ENCODE measurements at regions not wholly inside any gene's neighbourhood (a gene's known extent, or its start where the extent isn't known, plus 50 kb on each side); places are given as distances from the start of the nearest gene placed in this dataset.

DNA sequence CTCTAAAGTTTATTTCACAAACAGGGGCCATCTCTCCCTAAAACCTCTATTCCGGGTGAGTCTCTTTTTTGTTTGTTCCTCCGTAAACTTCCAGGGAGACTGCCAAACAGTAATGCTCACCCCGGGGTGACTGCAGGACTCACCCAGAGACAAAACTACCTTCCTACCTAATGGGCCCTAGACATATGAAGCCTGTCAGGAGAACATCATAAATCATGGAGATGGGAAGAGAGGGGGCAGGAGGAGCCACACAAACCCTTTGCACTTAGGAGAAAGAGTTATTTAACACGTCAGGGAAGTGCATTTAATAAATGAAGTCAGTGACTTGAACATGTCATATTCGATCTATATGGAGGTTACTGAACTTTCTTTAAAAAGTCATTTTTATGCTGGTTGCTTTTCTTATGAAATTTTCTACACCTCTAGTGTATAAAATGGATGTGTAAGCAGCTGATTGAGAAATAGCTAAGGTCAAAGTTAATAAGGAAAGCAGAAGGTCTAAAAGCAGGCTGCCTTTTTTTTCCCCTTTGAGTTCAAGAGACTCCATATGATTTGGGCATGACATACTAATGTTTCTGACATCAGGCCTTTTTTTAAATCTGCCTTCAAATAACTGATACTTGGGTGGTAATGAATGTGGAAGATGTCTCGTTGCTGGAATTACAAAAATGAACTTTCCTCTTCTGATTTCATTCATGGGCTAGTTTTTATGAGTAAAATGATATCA, 286.9 kb upstream of the USP25 start:
- ATAC-seq (ENCODE audit: low FRiP score in 2 of 2) (no peak), DNase-seq (no peak)
- Histone ChIP-seq H3K4me3 (no peak overlapping the region), H3K27ac (no peak overlapping the region), H3K27me3 (no peaks in the 10 kb centered on the region), H3K9me3 (no peaks in the 10 kb centered on the region), H3K36me3 (no peaks in the 10 kb centered on the region), H3K4me1 (peaks cover 0 to 5% (median 3%) of the 10 kb centered on the region in 4 donors)
- WGBS, 2 donors, result 51 to 60% methylated on average over 6 of the region's 6 CpGs
- TF ChIP-seq POLR2AphosphoS5 (IDR thresholded peaks at IDR 0.05) (no peak), EP300 (IDR thresholded peaks at IDR 0.05) (no peak), POLR2A (IDR thresholded peaks at IDR 0.05) (no peak)

DNA sequence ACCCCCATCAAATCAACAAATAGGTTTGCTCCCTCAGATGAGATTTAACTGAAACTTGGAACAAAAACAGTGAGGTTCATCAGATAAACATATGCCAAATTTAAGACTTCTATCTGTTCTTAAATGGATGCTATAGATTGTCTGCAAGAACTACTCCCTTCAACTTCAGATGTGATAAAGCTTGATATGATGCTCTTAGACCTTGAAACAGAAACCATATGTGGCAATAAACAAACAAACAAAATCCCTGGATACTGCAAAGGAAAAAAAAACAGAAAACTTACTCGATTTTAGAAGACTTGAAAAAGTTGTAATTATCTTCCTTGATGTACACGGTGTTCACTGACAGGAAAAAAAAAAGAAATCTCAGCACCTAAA, 286.1 kb upstream of the USP25 start:
- H3K4me1 ChIP-seq, result peaks cover 0 to 5% (median 3%) of the 10 kb centered on the region in 4 donors
- ATAC-seq (ENCODE audit: low FRiP score in 2 of 2), result no peak
- no peaks in the 10 kb centered on the region for H3K9me3 ChIP-seq
- no peak for TF ChIP-seq POLR2AphosphoS5 (IDR thresholded peaks at IDR 0.05)
- no peak for TF ChIP-seq EP300 (IDR thresholded peaks at IDR 0.05)
- TF ChIP-seq, protein P1, sequence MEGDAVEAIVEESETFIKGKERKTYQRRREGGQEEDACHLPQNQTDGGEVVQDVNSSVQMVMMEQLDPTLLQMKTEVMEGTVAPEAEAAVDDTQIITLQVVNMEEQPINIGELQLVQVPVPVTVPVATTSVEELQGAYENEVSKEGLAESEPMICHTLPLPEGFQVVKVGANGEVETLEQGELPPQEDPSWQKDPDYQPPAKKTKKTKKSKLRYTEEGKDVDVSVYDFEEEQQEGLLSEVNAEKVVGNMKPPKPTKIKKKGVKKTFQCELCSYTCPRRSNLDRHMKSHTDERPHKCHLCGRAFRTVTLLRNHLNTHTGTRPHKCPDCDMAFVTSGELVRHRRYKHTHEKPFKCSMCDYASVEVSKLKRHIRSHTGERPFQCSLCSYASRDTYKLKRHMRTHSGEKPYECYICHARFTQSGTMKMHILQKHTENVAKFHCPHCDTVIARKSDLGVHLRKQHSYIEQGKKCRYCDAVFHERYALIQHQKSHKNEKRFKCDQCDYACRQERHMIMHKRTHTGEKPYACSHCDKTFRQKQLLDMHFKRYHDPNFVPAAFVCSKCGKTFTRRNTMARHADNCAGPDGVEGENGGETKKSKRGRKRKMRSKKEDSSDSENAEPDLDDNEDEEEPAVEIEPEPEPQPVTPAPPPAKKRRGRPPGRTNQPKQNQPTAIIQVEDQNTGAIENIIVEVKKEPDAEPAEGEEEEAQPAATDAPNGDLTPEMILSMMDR (IDR thresholded peaks at IDR 0.05), result no peak
- no peak for TF ChIP-seq POLR2A (IDR thresholded peaks at IDR 0.05)
- no peak overlapping the region for H3K4me3 ChIP-seq
- 37 to 38% methylated on average over 2 of the region's 2 CpGs for whole genome bisulfite sequencing, 2 donors
- DNase-seq, result no peak
- no peaks in the 10 kb centered on the region for H3K36me3 ChIP-seq
- H3K27ac ChIP-seq, result no peak overlapping the region
- H3K27me3 ChIP-seq, result no peaks in the 10 kb centered on the region

DNA sequence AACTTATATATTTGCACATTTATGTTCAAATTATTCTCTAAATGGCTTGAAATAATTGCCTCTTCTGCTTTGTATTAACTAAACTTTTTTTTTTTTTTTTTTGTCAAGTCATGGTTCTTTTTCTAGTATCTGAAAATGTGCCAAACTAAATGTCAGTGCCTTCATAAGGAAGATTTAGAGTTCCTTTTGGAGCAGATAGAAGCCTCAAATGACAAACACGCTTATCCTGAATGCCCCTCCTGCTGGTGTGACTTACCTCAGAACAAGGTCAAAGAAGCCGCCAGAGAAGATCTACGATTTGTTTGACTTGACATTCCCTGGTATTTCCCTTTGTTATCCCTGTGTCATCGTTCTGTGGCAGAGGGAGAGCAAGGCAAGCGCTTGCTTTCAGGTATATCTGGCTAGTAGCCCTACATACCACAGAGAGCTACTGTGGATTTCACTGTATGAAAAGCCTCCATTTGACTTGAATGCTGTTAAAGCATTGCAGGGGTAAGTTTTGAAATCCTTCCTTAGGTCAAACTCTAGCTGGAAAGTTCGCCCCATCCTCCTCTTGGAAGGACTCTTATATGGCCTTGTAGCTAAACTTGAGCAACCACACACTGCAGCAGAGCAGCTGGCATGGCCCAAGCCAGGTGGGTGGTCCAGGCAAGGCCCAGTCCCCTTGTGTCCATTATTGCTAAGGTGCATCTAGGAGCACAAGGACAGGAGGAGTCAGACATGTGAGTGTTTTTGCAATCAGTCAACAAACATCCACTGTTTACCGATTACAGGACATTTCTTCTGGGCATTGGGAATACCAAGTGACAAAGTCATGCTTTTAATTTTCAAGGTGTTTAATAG, 285.4 kb upstream of the USP25 start:
- Histone ChIP-seq H3K9me3 (no peaks in the 10 kb centered on the region), H3K4me1 (peaks cover 0 to 5% (median 3%) of the 10 kb centered on the region in 4 donors), H3K36me3 (no peaks in the 10 kb centered on the region), H3K27ac (no peak overlapping the region), H3K27me3 (no peaks in the 10 kb centered on the region), H3K4me3 (no peak overlapping the region)
- DNase-seq (peak in 1 of 2 donors; percentile 27), ATAC-seq (ENCODE audit: low FRiP score in 2 of 2) (no peak)
- WGBS, 2 donors, result 69 to 71% methylated on average over 7 of the region's 7 CpGs
- TF ChIP-seq, protein P1 (IDR thresholded peaks at IDR 0.05), result no peak
- TF ChIP-seq POLR2A (IDR thresholded peaks at IDR 0.05) (no peak), EP300 (IDR thresholded peaks at IDR 0.05) (no peak), POLR2AphosphoS5 (IDR thresholded peaks at IDR 0.05) (no peak)

DNA sequence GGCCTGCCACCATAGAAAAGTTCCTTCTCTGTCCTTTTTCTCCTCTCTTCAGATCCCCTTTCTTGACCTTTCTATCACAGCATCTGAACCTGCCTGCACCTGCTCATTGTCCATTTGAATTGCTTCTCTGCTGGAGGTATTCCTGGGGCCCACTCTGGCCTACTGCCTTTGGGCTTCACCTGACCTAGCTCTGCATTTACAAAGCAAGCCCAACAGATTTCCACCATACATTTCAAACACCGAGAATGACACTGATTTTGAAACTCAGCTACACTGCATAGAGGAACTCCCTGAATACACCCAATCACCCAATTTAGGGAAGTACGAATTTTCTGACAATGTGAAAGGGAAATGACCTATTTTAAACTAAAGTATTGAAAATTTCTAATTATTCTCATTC, 284.5 kb upstream of the USP25 start:
- Histone ChIP-seq H3K4me1 (peaks cover 0 to 5% (median 3%) of the 10 kb centered on the region in 4 donors), H3K27ac (no peak overlapping the region), H3K4me3 (no peak overlapping the region), H3K9me3 (no peaks in the 10 kb centered on the region), H3K27me3 (no peaks in the 10 kb centered on the region), H3K36me3 (no peaks in the 10 kb centered on the region)
- ATAC-seq (ENCODE audit: low FRiP score in 2 of 2), result peak in 1 of 2 donors; percentile 82
- no peak for DNase-seq
- TF ChIP-seq, protein P1 (IDR thresholded peaks at IDR 0.05), result no peak
- no peak for TF ChIP-seq POLR2AphosphoS5 (IDR thresholded peaks at IDR 0.05)
- no peak for TF ChIP-seq EP300 (IDR thresholded peaks at IDR 0.05)
- TF ChIP-seq POLR2A (IDR thresholded peaks at IDR 0.05), result no peak
- WGBS, 2 donors, result 57 to 73% methylated on average over 2 of the region's 2 CpGs

DNA sequence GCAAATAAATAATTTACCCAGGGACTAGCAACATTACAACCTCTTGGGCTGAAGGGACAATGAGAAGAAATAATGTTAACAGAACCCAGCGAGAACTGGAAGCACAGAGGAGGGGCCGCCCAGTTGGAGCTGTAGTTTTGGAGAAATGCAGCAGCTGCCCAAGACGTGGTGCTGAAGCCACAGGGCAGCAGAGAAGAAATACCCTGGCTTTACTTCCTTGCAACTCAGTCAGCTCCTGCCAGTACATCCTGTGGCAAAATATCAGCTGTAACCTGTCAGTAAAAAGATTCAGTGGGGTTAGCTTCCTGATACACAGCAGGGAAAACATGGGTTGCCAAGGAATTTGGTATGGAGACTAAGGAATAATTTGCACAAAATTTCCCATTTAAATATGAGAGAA, 283.6 kb upstream of the USP25 start:
- Histone ChIP-seq H3K27me3 (no peaks in the 10 kb centered on the region), H3K36me3 (no peaks in the 10 kb centered on the region), H3K4me3 (no peak overlapping the region), H3K27ac (no peak overlapping the region), H3K9me3 (peaks cover 0 to 3% (median 0%) of the 10 kb centered on the region in 4 donors), H3K4me1 (peaks cover 0 to 5% (median 3%) of the 10 kb centered on the region in 4 donors)
- 57 to 60% methylated on average over 3 of the region's 3 CpGs for WGBS, 2 donors
- no peak for TF ChIP-seq EP300 (IDR thresholded peaks at IDR 0.05)
- TF ChIP-seq, protein P1 (IDR thresholded peaks at IDR 0.05), result no peak
- ATAC-seq (ENCODE audit: low FRiP score in 2 of 2), result peak in 1 of 2 donors; percentile 58
- DNase-seq, result peak in 1 of 2 donors; percentile 31
